ENCODE measurements at regions not wholly inside any gene's neighbourhood (a gene's known extent, or its start where the extent isn't known, plus 50 kb on each side); places are given as distances from the start of the nearest gene placed in this dataset.
"Not testable (repeated sequence)": the region's sequence is repeated elsewhere in the genome, so short reads cannot be mapped to it uniquely, and the experiment has no call there.

GRCh38 chr7:65193334-65194058, 180.2 kb upstream of the ZNF92 start:
- TF ChIP-seq EZH2 (IDR thresholded peaks at IDR 0.05; ENCODE audit: borderline replicate concordance, low read depth, low read length, poor library complexity, severe bottlenecking): not testable (repeated sequence)
- TF ChIP-seq, protein P1, sequence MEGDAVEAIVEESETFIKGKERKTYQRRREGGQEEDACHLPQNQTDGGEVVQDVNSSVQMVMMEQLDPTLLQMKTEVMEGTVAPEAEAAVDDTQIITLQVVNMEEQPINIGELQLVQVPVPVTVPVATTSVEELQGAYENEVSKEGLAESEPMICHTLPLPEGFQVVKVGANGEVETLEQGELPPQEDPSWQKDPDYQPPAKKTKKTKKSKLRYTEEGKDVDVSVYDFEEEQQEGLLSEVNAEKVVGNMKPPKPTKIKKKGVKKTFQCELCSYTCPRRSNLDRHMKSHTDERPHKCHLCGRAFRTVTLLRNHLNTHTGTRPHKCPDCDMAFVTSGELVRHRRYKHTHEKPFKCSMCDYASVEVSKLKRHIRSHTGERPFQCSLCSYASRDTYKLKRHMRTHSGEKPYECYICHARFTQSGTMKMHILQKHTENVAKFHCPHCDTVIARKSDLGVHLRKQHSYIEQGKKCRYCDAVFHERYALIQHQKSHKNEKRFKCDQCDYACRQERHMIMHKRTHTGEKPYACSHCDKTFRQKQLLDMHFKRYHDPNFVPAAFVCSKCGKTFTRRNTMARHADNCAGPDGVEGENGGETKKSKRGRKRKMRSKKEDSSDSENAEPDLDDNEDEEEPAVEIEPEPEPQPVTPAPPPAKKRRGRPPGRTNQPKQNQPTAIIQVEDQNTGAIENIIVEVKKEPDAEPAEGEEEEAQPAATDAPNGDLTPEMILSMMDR (conservative IDR thresholded peaks at IDR 0.05; ENCODE audit: low read depth, low read length): not testable (repeated sequence)

Measured in A673 (cell line).